ENCODE measurements at regions not wholly inside any gene's neighbourhood (a gene's known extent, or its start where the extent isn't known, plus 50 kb on each side); places are given as distances from the start of the nearest gene placed in this dataset.

DNA sequence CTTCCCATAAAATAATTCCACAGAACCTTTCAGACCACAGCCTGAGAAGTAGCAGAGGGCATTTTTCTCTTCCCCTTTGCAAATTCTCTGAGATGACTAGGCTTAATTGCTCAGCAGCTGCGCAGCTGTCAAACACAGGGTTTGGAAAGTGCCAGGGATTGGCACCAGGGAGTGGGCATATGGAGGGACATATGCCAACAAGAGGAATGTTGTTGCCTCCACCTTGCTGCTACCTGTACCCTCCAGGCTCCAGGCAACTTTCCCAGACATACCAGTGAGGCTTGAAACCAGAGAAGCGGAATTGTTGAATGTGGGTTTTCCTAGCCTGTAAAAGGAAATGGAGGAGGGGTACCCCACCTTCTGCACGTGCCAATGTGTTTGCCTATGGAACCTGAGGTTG is 256.2 kb upstream of the GPR101 start:
- ChIA-PET CTCF (no interaction called here), POLR2A (no interaction called here)
- Histone ChIP-seq H3K4me3 (ENCODE audit: low read depth in 2 of 2, low read length in 2 of 2) (no peak overlapping the region), H3K36me3 (ENCODE audit: control insufficient read depth, insufficient read depth, low read length) (no peaks in the 10 kb centered on the region), H3K27me3 (ENCODE audit: control insufficient read depth, insufficient read depth, low read length) (no peaks in the 10 kb centered on the region), H3K4me1 (ENCODE audit: control insufficient read depth, insufficient read depth, low read length) (no peaks in the 10 kb centered on the region), H3K9me3 (ENCODE audit: control insufficient read depth, insufficient read depth, low read depth, low read length) (no peaks in the 10 kb centered on the region), H3K27ac (ENCODE audit: low read length) (no peak overlapping the region)
- ATAC-seq (no peak), DNase-seq (ENCODE audit: low read depth, low spot score) (no peak)
- in situ Hi-C loops (cut with HindIII; ENCODE audit: low pct_unique_long_range_greater_than_20kb, low sequenced_read_pairs): no loop called here
- intact Hi-C loops (cut with micrococcal nuclease; ENCODE audit: unreplicated experiment): no loop called here
- BruUV-seq (replicated peaks): no TSS peak
- no peak for TF ChIP-seq SIN3A (IDR thresholded peaks at IDR 0.05; ENCODE audit: borderline replicate concordance, insufficient read depth, low read depth, low read length)
- TF ChIP-seq, protein P1, sequence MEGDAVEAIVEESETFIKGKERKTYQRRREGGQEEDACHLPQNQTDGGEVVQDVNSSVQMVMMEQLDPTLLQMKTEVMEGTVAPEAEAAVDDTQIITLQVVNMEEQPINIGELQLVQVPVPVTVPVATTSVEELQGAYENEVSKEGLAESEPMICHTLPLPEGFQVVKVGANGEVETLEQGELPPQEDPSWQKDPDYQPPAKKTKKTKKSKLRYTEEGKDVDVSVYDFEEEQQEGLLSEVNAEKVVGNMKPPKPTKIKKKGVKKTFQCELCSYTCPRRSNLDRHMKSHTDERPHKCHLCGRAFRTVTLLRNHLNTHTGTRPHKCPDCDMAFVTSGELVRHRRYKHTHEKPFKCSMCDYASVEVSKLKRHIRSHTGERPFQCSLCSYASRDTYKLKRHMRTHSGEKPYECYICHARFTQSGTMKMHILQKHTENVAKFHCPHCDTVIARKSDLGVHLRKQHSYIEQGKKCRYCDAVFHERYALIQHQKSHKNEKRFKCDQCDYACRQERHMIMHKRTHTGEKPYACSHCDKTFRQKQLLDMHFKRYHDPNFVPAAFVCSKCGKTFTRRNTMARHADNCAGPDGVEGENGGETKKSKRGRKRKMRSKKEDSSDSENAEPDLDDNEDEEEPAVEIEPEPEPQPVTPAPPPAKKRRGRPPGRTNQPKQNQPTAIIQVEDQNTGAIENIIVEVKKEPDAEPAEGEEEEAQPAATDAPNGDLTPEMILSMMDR (IDR thresholded peaks at IDR 0.05): no peak
- no peak for TF ChIP-seq TCF7L2 (IDR thresholded peaks at IDR 0.05; ENCODE audit: low read depth, low read length)
- TF ChIP-seq, protein P2, sequence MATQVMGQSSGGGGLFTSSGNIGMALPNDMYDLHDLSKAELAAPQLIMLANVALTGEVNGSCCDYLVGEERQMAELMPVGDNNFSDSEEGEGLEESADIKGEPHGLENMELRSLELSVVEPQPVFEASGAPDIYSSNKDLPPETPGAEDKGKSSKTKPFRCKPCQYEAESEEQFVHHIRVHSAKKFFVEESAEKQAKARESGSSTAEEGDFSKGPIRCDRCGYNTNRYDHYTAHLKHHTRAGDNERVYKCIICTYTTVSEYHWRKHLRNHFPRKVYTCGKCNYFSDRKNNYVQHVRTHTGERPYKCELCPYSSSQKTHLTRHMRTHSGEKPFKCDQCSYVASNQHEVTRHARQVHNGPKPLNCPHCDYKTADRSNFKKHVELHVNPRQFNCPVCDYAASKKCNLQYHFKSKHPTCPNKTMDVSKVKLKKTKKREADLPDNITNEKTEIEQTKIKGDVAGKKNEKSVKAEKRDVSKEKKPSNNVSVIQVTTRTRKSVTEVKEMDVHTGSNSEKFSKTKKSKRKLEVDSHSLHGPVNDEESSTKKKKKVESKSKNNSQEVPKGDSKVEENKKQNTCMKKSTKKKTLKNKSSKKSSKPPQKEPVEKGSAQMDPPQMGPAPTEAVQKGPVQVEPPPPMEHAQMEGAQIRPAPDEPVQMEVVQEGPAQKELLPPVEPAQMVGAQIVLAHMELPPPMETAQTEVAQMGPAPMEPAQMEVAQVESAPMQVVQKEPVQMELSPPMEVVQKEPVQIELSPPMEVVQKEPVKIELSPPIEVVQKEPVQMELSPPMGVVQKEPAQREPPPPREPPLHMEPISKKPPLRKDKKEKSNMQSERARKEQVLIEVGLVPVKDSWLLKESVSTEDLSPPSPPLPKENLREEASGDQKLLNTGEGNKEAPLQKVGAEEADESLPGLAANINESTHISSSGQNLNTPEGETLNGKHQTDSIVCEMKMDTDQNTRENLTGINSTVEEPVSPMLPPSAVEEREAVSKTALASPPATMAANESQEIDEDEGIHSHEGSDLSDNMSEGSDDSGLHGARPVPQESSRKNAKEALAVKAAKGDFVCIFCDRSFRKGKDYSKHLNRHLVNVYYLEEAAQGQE (IDR thresholded peaks at IDR 0.05; ENCODE audit: insufficient read depth in 1 of 2, low read depth in 2 of 2, low read length in 1 of 2): no peak
- no peak for TF ChIP-seq POLR2AphosphoS5 (IDR thresholded peaks at IDR 0.05; ENCODE audit: low read depth, low read length)

DNA sequence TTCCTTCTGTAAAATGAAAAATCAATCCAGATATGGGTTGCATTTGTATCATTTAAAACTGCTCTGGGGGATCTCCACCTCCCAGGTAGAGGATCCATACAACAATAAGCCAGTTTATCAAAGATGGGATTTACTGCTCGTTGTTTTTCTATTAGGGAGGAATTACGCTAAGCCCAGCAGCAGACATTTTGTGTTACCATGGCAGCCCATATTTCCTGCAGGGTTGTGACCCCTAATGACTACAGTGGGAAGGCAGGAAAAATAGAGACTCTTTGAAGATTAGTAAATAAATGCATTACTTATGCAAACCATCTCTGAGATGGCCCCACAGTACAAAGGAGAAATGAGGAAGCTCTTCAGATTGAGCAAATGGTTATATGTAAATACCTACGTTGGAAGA is 253.4 kb upstream of the GPR101 start:
- Histone ChIP-seq H3K4me3 (ENCODE audit: low read depth in 2 of 2, low read length in 2 of 2) (no peak overlapping the region), H3K36me3 (ENCODE audit: control insufficient read depth, insufficient read depth, low read length) (no peaks in the 10 kb centered on the region), H3K27me3 (ENCODE audit: control insufficient read depth, insufficient read depth, low read length) (no peaks in the 10 kb centered on the region), H3K9me3 (ENCODE audit: control insufficient read depth, insufficient read depth, low read depth, low read length) (no peaks in the 10 kb centered on the region), H3K4me1 (ENCODE audit: control insufficient read depth, insufficient read depth, low read length) (no peaks in the 10 kb centered on the region), H3K27ac (ENCODE audit: low read length) (no peak overlapping the region)
- no TSS peak for BruUV-seq (replicated peaks)
- POLR2A ChIA-PET: no interaction called here
- TF ChIP-seq TCF7L2 (IDR thresholded peaks at IDR 0.05; ENCODE audit: low read depth, low read length): no peak
- no peak for TF ChIP-seq SIN3A (IDR thresholded peaks at IDR 0.05; ENCODE audit: borderline replicate concordance, insufficient read depth, low read depth, low read length)
- CTCF ChIA-PET: no interaction called here
- intact Hi-C loops (cut with micrococcal nuclease; ENCODE audit: unreplicated experiment): no loop called here
- in situ Hi-C loops (cut with HindIII; ENCODE audit: low pct_unique_long_range_greater_than_20kb, low sequenced_read_pairs): no loop called here
- ATAC-seq (no peak), DNase-seq (ENCODE audit: low read depth, low spot score) (no peak)

DNA sequence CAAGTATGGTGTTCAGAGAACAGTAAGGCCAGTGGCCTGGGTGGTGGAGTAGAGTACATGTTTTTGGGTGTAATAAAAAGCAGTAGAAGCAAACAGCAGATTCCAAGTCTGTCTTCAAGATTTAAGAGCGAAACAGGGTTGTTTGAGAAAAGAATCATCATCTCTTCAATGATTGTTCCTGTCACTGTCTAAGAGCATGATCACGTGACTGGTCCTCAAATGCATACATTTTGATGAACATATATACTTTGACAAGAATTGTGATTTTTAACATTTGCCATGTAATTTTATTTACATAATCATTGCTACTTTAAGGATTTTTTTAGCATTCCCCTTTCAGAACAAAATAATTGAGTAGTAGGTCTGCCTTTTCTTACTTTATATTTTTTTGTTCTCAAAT is 252.6 kb upstream of the GPR101 start:
- Histone ChIP-seq H3K36me3 (ENCODE audit: control insufficient read depth, insufficient read depth, low read length) (no peaks in the 10 kb centered on the region), H3K27me3 (ENCODE audit: control insufficient read depth, insufficient read depth, low read length) (no peaks in the 10 kb centered on the region), H3K27ac (ENCODE audit: low read length) (no peak overlapping the region), H3K4me3 (ENCODE audit: low read depth in 2 of 2, low read length in 2 of 2) (no peak overlapping the region), H3K9me3 (ENCODE audit: control insufficient read depth, insufficient read depth, low read depth, low read length) (no peaks in the 10 kb centered on the region), H3K4me1 (ENCODE audit: control insufficient read depth, insufficient read depth, low read length) (no peaks in the 10 kb centered on the region)
- in situ Hi-C loops (cut with HindIII; ENCODE audit: low pct_unique_long_range_greater_than_20kb, low sequenced_read_pairs): no loop called here
- BruUV-seq (replicated peaks): no TSS peak
- TF ChIP-seq, protein P2 (IDR thresholded peaks at IDR 0.05; ENCODE audit: insufficient read depth in 1 of 2, low read depth in 2 of 2, low read length in 1 of 2): no peak
- TF ChIP-seq POLR2AphosphoS5 (IDR thresholded peaks at IDR 0.05; ENCODE audit: low read depth, low read length): no peak
- TF ChIP-seq TCF7L2 (IDR thresholded peaks at IDR 0.05; ENCODE audit: low read depth, low read length): no peak
- TF ChIP-seq SIN3A (IDR thresholded peaks at IDR 0.05; ENCODE audit: borderline replicate concordance, insufficient read depth, low read depth, low read length): no peak
- ATAC-seq (no peak), DNase-seq (ENCODE audit: low read depth, low spot score) (no peak)
- POLR2A ChIA-PET: no interaction called here
- intact Hi-C loops (cut with micrococcal nuclease; ENCODE audit: unreplicated experiment): no loop called here
- CTCF ChIA-PET: no interaction called here
